GM18868 (cell line): ENCODE measurements at regions not wholly inside any gene's neighbourhood (a gene's known extent, or its start where the extent isn't known, plus 50 kb on each side); places are given as distances from the start of the nearest gene placed in this dataset.
"Not testable (repeated sequence)": the region's sequence is repeated elsewhere in the genome, so short reads cannot be mapped to it uniquely, and the experiment has no call there.

Source experiments
- ATAC-seq: cut with Tn5 transposase; IDR thresholded peaks from one replicate; pipeline ENCODE4 v1.9.1; 2021; ENCODE audit warnings: mild to moderate bottlenecking, moderate library complexity; ENCODE audit not compliant: unreplicated experiment

DNA sequence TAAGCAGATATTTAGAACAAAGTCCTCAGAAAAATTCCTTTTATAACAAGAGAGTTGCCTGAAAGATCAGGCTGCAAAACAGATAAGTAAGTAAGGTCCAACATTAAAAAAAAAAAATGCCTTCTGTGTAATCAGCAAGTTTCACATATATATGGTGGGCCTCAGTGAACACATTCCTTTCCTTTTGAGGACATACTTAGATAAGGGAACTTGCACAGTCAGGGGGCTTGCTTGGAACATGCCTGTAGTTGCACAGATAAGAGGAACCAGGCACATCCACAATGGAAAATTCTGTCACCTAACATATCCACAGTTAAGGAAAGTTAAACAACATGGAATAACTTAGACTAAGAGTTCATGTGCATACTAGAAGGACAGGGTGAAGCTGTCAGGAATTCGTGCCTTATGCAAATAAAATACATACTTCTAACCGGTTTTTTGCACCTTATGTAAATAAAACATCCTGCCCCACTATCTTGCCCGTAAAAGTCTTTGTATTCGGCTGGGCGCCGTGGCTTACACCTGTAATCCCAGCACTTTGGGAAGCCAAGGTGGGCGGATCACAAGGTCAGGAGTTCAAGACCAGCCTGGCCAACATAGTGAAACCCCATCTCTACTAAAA lies 257.3 kb downstream of the ZNF33B start:
- ATAC-seq = no peak

DNA sequence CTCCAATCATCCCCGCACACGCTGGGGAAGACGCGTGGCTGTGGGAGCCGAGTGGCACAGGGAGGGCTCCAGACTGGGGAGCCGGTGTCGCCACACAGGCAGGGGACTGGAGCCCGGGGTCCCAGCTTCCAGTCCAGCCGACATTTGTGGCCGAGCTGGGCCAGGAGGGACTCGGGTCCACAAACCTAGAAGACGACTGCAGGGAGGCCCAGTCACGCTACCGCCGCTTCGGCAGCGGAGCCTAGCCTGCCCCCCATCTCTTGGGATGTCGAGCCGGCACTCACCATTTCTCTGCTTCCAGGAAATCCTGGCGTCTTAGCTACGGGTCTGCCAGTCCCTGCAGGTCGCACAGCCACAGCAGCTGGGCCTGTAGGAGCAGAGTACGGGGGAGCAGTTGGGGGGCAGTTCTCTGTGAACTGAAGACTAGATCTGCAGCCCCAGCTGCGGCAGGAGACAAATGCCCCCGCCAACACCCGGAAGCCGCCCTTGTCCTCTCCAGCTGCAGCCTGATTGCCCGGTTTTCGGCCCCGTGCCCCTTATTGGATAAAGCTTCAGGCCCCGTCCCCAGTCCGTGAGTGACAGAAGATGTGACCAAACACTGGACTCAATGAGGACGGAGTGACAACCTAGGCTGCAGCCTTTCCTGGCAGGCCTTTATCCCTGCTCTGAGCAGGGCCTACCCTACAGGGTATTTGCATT lies 270.7 kb downstream of the ZNF33B start:
- peak; percentile 100 for ATAC-seq

DNA sequence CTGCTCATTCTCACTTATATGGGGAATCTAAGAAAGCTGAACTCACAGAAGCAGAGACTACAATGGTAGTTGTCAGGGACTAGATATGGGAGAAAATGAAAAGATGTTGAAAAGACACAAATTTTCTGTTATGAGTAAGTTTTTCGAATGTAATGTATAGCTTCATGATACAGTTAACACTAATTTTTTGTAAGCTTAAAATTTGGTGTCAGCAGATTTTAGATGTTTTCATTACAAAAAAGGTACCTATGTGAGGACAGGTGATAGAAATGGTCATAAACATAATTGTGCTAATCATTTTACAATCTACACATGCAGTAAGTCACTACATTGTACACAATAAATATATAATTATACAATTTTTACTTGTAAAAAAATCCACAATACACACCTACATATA lies 286.6 kb downstream of the ZNF33B start:
- no peak for ATAC-seq

DNA sequence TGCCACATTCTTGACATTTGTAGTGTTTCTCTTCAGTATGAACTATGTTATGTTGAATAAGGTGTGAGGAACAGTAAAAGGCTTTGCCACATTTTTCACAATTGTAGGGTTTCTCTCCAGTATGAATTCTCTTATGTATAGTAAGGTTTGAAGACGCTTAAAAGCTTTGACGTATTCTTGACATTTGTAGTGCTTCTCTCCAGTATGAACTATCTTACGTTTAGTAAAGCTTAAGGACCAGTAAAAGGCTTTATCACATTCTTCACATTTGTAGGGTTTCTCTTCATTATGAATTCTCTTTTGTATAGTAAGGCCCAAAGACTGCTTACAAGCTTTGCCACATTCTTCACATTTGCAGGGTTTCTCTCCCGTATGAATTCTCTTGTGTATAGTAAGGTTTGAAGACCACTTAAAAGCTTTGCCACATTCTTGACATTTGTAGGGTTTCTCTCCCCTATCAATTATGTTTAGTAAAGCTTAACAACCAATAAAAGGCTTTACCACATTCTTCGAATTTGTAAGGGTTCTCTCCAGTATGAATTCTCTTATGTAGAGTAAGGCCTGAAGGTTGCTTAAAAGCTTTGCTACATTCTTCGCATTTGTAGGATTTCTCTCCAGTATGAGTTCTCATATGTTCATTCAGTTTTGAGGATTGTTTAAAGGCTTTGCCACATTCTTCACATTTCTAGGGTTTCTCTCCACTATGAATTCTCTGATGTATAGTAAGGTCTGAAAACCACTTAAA lies 301.6 kb downstream of the ZNF33B start:
- ATAC-seq = not testable (repeated sequence)

DNA sequence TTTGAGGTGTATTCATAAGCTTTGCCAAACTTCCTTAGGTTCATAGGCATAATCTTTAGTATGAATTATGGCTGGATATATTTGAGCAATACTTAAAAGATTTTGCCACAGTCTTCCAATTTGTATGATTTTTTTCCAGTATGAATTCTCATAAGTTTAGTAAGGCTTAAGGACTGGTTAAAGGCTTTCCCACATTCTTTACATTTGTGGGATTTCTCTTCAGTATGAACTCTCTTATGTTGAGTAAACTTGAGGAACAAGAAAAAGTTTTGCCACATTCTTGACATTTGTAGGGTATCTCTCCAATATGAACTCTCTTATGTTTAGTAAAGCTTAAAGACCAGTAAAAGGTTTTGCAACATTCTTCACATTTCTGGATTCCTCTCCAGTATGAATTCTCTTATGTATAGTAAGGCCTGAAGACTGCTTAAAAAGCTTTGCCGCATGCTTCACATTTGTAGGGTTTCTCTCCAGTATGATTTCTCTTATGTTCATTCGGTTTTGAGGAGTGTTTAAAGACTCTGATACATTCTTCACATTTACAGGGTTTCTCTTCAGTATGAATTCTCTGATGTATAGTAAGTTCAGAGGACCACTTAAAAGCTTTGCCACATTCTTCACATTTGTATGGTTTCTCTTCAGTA lies 302.6 kb downstream of the ZNF33B start:
- ATAC-seq = not testable (repeated sequence)

DNA sequence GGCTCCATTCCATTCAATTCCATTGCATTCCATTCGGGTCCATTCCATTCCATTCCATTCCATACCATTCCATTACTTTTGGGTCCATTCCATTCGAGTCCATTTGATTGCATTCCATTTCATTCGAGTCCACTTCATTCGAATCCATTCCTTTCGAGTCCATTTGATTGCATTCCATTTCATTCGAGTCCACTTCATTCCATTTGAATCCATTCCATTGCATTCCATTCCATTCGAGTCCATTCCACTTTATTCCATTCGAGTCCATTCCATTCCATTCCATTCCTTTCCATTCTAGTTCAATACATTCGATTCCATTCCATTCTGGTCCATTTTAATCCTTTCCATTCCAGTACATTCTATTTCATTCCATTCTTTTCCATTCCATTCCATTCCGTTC lies 334.0 kb downstream of the ZNF33B start:
- no peak for ATAC-seq

DNA sequence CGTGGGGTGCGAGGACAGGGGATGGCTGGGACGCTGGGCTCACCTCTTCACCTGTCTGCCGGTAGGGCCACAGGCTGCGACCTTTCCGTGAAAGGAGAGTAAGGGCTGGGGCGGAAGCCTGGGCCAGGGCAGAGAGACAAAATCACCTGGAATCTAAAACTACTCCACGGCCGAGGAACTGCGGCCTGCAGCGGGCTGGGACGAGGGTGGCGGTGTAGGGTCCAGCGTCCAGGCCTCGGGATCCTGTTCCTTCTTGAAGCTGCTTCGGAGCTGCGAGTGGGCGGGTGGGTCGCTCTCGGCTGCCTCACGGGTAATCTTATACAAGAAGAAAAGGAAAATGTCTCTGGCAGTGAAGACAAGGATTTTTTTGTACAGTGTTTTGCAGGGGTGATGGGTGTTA lies 356.5 kb downstream of the ZNF33B start:
- not testable (repeated sequence) for ATAC-seq

DNA sequence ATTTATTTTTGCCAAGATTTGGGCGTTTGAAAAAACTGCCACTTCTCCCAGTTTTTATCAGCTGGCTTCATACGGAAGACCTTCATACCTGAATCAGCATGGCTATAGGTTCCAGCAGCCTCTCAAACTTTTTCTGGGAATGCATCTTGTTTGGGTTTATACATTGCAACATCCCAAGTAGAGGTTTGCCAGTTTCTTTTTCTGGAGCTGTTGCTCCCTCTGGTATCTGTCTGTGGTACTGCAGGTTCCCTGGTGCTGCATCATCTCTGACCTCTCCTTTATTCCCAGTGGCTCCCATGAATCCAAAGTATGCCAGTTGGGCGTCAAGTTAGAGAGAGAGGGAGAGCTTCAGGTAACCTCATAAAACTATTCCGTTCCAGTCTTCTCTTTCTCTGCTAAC lies 368.6 kb downstream of the ZNF33B start:
- not testable (repeated sequence) for ATAC-seq

DNA sequence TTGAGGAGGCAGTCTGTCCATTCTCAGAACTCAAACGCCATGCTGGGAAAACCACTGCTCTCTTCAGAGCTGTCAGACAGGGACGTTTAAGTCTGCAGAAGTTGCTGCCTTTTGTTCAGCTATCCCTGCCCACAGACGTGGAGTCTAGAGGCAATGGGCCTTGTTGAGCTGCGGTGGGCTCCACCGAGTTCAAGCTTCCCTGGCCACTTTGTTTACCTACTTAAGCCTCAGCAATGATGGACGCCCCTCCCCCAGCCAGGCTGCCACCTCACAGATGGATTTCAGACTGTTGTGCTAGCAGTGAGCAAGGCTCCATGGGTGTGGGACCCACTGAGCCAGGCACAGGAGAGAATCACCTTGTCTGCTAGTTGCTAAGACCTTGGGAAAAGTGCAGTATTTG lies 375.1 kb downstream of the ZNF33B start:
- ATAC-seq = not testable (repeated sequence)

DNA sequence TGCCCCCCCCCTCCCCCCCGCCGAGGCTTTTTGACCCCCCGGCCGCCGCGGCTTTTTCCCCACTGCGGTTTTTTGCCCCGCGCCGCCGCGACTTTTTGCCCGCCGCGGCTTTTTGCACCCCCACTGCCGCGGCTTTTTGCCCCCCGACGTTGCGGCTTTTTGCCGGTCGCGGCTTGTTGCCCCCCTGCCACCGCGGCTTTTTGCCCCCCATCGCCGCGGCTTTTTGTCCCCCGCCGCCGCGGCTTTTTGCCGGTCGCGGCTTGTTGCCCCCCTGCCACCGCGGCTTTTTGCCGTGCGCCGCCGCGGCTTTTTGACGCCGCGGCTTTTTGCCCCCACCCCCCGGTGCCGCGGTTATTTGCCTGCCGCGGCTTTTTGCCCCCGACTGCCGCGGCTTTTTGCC lies 395.4 kb downstream of the ZNF33B start:
- not testable (repeated sequence) for ATAC-seq

DNA sequence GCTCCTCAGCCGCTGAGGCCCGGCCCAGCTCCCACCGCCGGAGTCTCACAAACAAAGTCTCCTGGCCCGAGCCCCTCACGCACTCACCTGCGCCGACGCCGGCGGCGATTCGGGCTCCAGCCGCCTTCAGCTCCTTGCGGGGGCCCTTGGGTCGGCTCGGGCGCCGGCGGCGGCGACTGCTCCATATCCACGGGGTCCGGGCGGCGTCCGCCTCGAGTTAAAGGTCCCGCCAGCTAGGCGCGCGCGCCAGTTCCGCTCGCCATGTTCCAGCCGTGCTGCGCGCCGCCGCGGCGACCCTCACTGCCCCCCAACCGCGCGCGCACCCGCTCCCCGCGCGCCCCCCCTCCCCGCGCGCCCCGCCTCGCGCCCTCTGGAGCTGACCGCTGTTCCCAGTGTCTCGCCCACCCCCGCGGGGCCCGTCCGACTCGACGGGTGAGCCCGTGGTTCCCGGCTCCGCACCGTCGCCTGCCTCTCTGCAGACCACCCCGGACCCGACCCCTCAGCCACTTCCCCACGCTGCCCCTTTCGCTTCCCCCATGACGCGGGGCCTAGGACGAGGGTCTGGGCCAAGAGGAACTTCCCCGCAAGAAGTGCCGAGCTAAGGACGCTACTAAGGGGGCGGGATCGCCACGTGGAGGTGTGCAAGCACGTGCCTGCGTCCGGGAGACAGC lies 396.1 kb downstream of the ZNF33B start:
- no peak for ATAC-seq

DNA sequence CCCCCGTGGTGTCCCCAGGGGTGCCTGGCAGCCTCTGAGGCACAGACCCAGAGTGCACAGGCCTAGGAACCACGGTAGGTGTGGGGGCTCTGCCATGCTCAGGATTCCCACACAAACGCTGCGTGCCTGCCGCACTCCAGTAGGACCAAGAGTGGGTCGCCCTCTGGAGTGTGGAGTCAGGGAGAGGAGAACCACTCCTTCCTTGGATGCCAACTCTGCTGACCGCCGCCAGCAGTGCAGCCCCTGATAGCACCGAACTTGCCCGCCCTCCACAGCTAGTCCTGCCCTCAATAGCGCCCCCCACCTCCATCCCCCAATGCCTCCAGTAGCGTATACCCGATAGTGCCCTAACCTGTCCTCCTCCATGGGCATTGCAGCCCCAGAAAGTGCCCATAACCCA lies 402.0 kb downstream of the ZNF33B start:
- ATAC-seq = not testable (repeated sequence)

DNA sequence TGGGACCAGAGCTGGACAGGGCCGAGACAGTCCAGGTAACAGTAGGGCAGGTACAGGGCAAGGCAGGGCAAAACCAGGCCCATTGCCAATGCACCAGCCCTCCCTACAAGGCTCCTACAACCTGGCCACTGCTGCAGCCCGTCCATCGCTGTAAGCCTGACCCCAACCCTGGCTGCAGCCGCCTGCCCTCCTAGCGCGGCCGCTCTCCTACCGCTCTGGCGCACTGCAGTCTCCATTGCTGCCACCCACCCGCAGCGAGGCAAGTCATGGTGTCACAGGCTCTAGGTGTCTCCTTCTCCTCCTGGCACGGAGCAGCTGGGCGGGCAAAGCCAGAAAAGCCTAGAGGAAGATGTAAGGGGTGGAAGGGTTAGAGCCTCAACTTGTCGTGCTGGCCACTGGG lies 402.6 kb downstream of the ZNF33B start:
- not testable (repeated sequence) for ATAC-seq

DNA sequence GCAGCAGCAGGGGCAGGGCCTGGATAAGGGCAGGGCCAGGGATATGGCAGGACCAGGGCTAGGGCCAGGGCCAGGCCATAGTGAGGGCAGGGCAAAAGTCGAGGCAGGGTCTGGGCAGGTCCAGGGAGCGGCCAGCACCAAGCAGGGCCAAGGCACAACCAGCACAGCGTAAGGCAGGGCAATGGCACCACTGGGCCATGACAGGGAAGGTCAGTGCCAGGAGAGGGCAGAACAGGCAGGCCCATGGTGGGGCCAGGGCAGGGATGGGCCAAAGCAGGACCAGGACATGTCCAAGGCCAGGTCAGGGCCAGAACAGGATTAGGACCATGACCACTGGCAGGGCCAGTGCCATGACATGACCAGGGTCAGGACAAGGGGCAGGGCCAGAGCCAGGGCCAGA lies 403.1 kb downstream of the ZNF33B start:
- not testable (repeated sequence) for ATAC-seq

DNA sequence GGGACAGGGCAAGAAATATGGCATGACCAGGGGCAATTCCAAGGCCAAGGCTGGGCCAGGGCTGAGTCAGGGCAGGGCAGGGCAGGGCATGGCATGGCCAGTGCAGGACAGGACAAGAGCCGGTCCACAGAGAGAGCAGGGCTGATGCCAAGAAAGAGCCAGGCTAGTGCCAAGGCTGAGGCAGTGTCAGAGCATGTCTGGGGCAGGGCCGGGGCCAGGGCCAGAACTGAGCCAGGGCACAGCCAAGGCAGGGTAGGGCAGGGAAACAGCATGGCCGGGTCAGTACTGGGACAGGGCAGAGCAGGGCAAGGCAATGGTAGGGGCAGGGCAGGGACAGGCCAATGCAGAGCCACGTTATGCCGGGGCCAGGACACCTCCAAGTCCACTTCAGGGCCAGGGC lies 403.9 kb downstream of the ZNF33B start:
- ATAC-seq = not testable (repeated sequence)

DNA sequence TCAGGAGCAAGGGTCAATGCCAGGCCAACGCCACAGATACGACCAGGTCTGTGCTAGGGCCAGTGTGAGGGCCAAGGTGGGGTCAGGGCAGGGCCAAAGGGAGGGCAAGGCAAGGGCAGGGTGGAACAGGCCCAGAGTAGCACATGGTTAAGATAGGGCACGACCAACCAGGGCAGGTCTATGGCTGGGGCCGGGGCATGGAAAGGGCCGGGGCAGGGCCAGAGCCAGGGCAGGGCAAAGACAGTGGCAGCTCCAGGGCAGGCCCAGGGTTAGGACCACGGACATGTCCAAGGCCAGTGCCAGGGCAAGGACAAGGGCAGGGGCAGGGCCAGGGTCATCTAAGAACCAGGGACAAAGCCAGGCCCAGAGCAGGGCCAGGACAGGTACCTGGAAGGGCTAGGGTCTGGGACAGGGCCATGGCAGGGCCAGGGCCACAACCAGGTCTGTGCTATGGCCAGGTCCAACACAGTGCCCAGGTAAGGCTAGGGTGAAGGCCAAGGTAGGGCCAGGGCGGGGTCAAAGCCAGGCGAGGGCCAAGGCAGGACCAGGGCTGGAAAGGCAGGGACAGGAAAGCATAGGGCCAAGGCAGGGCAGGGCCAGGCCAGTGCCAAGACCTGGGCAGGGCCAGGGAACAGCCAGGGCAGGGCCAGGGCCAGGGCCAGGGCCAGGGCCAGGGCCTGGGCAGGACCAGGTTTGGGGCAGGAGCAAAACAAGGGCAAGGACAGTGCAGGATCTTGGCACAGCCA lies 404.7 kb downstream of the ZNF33B start:
- not testable (repeated sequence) for ATAC-seq

DNA sequence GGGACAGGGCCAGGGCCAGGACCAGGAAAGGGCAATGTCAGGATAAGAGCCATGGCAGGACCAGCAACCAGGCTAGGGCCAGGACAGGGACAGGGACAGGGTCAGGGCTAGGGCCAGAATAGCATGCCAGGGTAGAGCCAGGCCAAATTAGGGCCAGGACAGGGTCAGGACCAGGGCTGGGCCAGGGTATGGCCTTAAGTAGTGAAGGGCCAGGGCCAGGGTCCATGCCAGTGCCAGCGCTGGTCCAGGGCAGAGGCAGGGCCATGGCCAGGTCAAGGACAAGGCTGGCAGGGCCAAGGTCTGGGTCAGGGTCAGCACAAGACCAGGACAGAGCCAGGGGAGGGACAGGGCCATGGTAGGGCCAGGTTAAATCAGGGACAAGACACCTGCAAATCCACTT lies 405.4 kb downstream of the ZNF33B start:
- not testable (repeated sequence) for ATAC-seq

DNA sequence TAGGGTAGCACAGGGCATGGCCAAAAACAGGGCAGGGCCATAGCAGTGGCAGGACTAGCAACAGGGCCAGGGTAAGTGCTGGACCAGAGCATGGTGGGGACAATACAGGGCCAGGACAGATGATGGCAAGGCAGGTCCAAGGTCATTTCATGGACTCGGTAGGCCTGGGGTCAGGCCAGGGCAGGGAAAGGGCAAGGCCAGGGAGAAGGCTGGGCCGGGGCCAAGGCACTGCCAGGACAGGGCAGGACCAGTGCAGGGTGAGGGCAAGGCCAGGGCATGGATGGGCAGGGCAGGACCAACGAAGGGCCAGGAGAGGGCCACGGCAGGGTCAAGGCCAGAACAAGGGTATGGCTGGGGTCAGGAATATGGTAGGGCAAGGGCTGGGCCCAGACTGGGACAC lies 407.6 kb downstream of the ZNF33B start:
- not testable (repeated sequence) for ATAC-seq

DNA sequence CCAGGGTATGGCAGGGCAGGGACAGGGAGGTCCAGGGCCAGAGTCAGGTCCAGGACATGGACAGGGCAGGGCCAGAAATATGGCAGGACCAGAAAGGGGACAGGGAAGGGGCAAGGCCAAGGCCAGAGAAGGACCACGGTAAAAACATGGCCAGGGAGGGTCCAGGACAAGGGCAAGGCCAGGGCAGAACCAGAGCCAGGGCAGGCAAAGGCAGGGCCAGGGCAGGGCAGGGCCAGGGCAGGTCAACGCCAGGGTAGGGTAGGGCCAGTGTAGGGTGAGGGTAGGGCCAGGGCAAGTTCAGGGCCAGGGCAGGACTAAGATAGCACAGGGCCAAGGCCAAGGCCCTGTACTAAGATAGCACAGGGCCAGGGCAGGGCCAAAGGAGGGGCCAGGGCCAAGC lies 408.3 kb downstream of the ZNF33B start:
- ATAC-seq = not testable (repeated sequence)

DNA sequence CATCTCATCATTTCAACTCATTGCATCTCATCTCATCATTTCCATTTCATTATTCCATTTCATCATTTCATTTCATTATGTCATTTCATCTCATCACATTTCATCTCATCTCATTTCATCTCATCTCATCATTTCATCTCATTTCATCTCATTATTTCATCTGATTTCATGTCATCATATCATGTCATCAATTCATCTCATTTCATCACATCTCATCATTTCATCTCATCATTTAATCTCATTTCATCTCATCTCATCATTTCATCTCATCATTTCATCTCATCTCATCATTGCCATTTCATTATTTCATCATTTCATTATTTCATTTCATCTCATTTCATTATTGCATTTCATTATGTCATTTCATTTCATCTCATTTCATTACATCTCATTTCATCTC lies 410.5 kb downstream of the ZNF33B start:
- not testable (repeated sequence) for ATAC-seq
